WTC11 (cell line): ENCODE measurements at regions not wholly inside any gene's neighbourhood (a gene's known extent, or its start where the extent isn't known, plus 50 kb on each side); places are given as distances from the start of the nearest gene placed in this dataset.

Experiments used
- ATAC-seq: fragments of 200-7000 bp; cut with Tn5 transposase; 2 replicates; pipeline ENCODE4 v1.10.0; 2021; ENCODE audit warnings: mild to moderate bottlenecking, moderate library complexity
- CTCF ChIA-PET: fragments of 300-600 bp; sonication (Branson Sonifier 250); formaldehyde crosslinking; loops from one replicate; lab custom pipeline; 2021; ENCODE audit warnings: antibody characterized with exemption; lab: Charles Lee
- POLR2A ChIA-PET: fragments of 350-600 bp; sonication (Branson Sonifier 250); formaldehyde crosslinking; loops from one replicate; lab custom pipeline; 2021; ENCODE audit warnings: antibody characterized with exemption; lab: Charles Lee
- DNase-seq: peaks from one replicate; pipeline ENCODE4 v3.0.0; 2021; ENCODE audit warnings: low spot score
- H3K27ac Mint-ChIP-seq: 2 replicates; pipeline ENCODE4 v1.8.0; 2021; ENCODE audit warnings: mixed read lengths
- H3K27me3 Mint-ChIP-seq: 2 replicates; pipeline ENCODE4 v1.8.0; 2021; ENCODE audit warnings: low read depth, mild to moderate bottlenecking, moderate library complexity, mixed read lengths
- H3K36me3 Mint-ChIP-seq: 2 replicates; pipeline ENCODE4 v1.8.0; 2021; ENCODE audit warnings: mixed read lengths
- H3K4me1 Mint-ChIP-seq: 2 replicates; pipeline ENCODE4 v1.8.0; 2022; ENCODE audit warnings: mixed read lengths
- H3K4me3 Mint-ChIP-seq: 2 replicates; pipeline ENCODE4 v1.8.0; 2021; ENCODE audit warnings: mild to moderate bottlenecking, moderate library complexity, mixed read lengths
- H3K9me3 Mint-ChIP-seq: 2 replicates; pipeline ENCODE4 v1.8.0; 2021; ENCODE audit warnings: mixed read lengths
- AR ChIP-seq: fragments of 250-450 bp; sonication (Bioruptor Pico); IDR thresholded peaks from 2 replicates; pipeline ENCODE4 v1.9.0; 2021; ENCODE audit warnings: mild to moderate bottlenecking
- ATF1 ChIP-seq: sonication (generic); formaldehyde crosslinking; IDR thresholded peaks from 2 replicates; pipeline ENCODE4 v1.8.1; 2023; ENCODE audit warnings: mild to moderate bottlenecking, moderate library complexity, missing genetic modification reagents
- CBFB ChIP-seq: sonication (generic); formaldehyde crosslinking; IDR thresholded peaks from 2 replicates; pipeline ENCODE4 v1.8.1; 2022; ENCODE audit warnings: mild to moderate bottlenecking, low read depth, missing genetic modification reagents
- CREM ChIP-seq: sonication (generic); formaldehyde crosslinking; IDR thresholded peaks from 2 replicates; pipeline ENCODE4 v1.8.1; 2022; ENCODE audit warnings: mild to moderate bottlenecking, missing genetic modification reagents, moderate library complexity
- EMX1 ChIP-seq: fragments of 250-450 bp; sonication (Bioruptor Pico); IDR thresholded peaks from 2 replicates; pipeline ENCODE4 v1.8.0; 2021; ENCODE audit warnings: mild to moderate bottlenecking
- ESRRA ChIP-seq: sonication (generic); formaldehyde crosslinking; IDR thresholded peaks from 2 replicates; pipeline ENCODE4 v1.8.1; 2022; ENCODE audit warnings: mild to moderate bottlenecking, missing genetic modification reagents, borderline replicate concordance
- FOXK1 ChIP-seq: sonication (generic); formaldehyde crosslinking; IDR thresholded peaks from 2 replicates; pipeline ENCODE4 v1.8.0; 2022; ENCODE audit warnings: mild to moderate bottlenecking, moderate library complexity, missing genetic modification reagents
- GRHL2 ChIP-seq: fragments of 250-450 bp; sonication (Bioruptor Pico); IDR thresholded peaks from 2 replicates; pipeline ENCODE4 v1.8.0; 2022; ENCODE audit warnings: mild to moderate bottlenecking, moderate library complexity; ENCODE audit not compliant: insufficient replicate concordance, severe bottlenecking
- IRF2 ChIP-seq: sonication (generic); formaldehyde crosslinking; IDR thresholded peaks from 2 replicates; pipeline ENCODE4 v1.8.0; 2022; ENCODE audit warnings: low read depth, missing genetic modification reagents, borderline replicate concordance
- JUN ChIP-seq: sonication (generic); formaldehyde crosslinking; IDR thresholded peaks from 2 replicates; pipeline ENCODE4 v1.8.0; 2023; ENCODE audit warnings: mild to moderate bottlenecking, missing genetic modification reagents
- MXD4 ChIP-seq: fragments of 250-450 bp; sonication (Bioruptor Pico); IDR thresholded peaks from 2 replicates; pipeline ENCODE4 v1.8.0; 2021; ENCODE audit warnings: mild to moderate bottlenecking, moderate library complexity, borderline replicate concordance
- NFE2L1 ChIP-seq: sonication (generic); formaldehyde crosslinking; IDR thresholded peaks from 2 replicates; pipeline ENCODE4 v1.8.1; 2023; ENCODE audit warnings: missing genetic modification reagents
- NR2C2 ChIP-seq: sonication (generic); formaldehyde crosslinking; IDR thresholded peaks from 2 replicates; pipeline ENCODE4 v1.8.0; 2022; ENCODE audit warnings: mild to moderate bottlenecking, missing genetic modification reagents
- NR3C1 ChIP-seq: sonication (generic); formaldehyde crosslinking; conservative IDR thresholded peaks from 2 replicates; pipeline ENCODE4 v1.8.1; 2023; ENCODE audit warnings: low read depth, mild to moderate bottlenecking, missing genetic modification reagents
- RORB ChIP-seq: fragments of 250-450 bp; sonication (Bioruptor Pico); IDR thresholded peaks from 2 replicates; pipeline ENCODE4 v1.9.0; 2021; ENCODE audit warnings: mild to moderate bottlenecking
- SMAD3 ChIP-seq: sonication (generic); formaldehyde crosslinking; IDR thresholded peaks from 2 replicates; pipeline ENCODE4 v1.8.0; 2022; ENCODE audit warnings: missing genetic modification reagents, mild to moderate bottlenecking, borderline replicate concordance
- ZMAT4 ChIP-seq: fragments of 250-450 bp; sonication (Bioruptor Pico); IDR thresholded peaks from 2 replicates; pipeline ENCODE4 v1.9.0; 2021; ENCODE audit warnings: mild to moderate bottlenecking
- ZNF121 ChIP-seq: sonication (generic); formaldehyde crosslinking; IDR thresholded peaks from 2 replicates; pipeline ENCODE4 v1.8.0; 2023; ENCODE audit warnings: missing genetic modification reagents
- ZNF263 ChIP-seq: sonication (generic); formaldehyde crosslinking; IDR thresholded peaks from 2 replicates; pipeline ENCODE4 v1.8.1; 2022; ENCODE audit warnings: low read depth, mild to moderate bottlenecking, moderate library complexity, missing genetic modification reagents
- ZNF317 ChIP-seq: sonication (generic); formaldehyde crosslinking; IDR thresholded peaks from 2 replicates; pipeline ENCODE4 v1.8.1; 2023; ENCODE audit warnings: low read depth, mild to moderate bottlenecking, moderate library complexity, missing genetic modification reagents, borderline replicate concordance
- ZNF396 ChIP-seq: fragments of 250-450 bp; sonication (Bioruptor Pico); IDR thresholded peaks from 2 replicates; pipeline ENCODE4 v1.8.0; 2021; ENCODE audit warnings: mild to moderate bottlenecking, moderate library complexity, borderline replicate concordance
- TF ChIP-seq, protein P1 (sequence below): sonication (generic); formaldehyde crosslinking; IDR thresholded peaks from 2 replicates; pipeline ENCODE4 v1.8.0; 2022; ENCODE audit warnings: missing genetic modification reagents
- TF ChIP-seq, protein P2 (sequence below): sonication (generic); formaldehyde crosslinking; IDR thresholded peaks from 2 replicates; pipeline ENCODE4 v1.8.0; 2023; ENCODE audit warnings: missing genetic modification reagents
- TF ChIP-seq, protein P3 (sequence below): sonication (generic); formaldehyde crosslinking; IDR thresholded peaks from 2 replicates; pipeline ENCODE4 v1.8.0; 2022; ENCODE audit warnings: mild to moderate bottlenecking, missing genetic modification reagents
- TF ChIP-seq, protein P4 (sequence below): sonication (generic); formaldehyde crosslinking; IDR thresholded peaks from 2 replicates; pipeline ENCODE4 v1.8.1; 2022; ENCODE audit warnings: missing genetic modification reagents, borderline replicate concordance

DNA sequence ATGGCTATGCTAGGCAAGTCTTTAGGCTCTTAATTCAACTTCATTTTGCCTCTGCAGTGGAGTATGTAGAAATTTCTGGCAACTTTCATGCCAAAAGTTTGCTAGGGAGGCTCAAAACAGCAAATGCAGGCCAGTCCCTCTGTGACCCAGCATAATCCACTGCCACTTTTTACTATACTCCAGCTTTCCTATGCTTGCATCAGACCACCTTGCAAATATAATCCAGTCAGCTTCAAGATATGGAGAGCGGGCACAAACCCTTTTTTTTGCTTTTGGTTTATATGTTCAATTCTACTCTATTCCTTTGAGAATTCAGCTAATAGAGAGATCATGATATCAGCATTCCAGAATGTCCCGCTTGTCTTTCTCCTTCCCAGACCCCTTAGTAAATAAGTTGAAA is 192.0 kb upstream of the PABPC4L start:
- peaks cover 13% of the 10 kb centered on the region for H3K9me3 Mint-ChIP-seq
- ChIA-PET CTCF (no interaction called here), POLR2A (no interaction called here)
- ATAC-seq (no peak), DNase-seq (no peak)
- no peaks in the 10 kb centered on the region for H3K27me3 Mint-ChIP-seq
- no peak overlapping the region for H3K27ac Mint-ChIP-seq
- no peak overlapping the region for H3K4me3 Mint-ChIP-seq
- TF ChIP-seq, protein P1, sequence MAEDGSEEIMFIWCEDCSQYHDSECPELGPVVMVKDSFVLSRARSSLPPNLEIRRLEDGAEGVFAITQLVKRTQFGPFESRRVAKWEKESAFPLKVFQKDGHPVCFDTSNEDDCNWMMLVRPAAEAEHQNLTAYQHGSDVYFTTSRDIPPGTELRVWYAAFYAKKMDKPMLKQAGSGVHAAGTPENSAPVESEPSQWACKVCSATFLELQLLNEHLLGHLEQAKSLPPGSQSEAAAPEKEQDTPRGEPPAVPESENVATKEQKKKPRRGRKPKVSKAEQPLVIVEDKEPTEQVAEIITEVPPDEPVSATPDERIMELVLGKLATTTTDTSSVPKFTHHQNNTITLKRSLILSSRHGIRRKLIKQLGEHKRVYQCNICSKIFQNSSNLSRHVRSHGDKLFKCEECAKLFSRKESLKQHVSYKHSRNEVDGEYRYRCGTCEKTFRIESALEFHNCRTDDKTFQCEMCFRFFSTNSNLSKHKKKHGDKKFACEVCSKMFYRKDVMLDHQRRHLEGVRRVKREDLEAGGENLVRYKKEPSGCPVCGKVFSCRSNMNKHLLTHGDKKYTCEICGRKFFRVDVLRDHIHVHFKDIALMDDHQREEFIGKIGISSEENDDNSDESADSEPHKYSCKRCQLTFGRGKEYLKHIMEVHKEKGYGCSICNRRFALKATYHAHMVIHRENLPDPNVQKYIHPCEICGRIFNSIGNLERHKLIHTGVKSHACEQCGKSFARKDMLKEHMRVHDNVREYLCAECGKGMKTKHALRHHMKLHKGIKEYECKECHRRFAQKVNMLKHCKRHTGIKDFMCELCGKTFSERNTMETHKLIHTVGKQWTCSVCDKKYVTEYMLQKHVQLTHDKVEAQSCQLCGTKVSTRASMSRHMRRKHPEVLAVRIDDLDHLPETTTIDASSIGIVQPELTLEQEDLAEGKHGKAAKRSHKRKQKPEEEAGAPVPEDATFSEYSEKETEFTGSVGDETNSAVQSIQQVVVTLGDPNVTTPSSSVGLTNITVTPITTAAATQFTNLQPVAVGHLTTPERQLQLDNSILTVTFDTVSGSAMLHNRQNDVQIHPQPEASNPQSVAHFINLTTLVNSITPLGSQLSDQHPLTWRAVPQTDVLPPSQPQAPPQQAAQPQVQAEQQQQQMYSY (CRISPR knock-in tag), result peak; percentile 66; the same call in 1 of the 2 replicates
- no peak for TF ChIP-seq IRF2 (CRISPR knock-in tag)
- peaks cover 9% of the 10 kb centered on the region for H3K36me3 Mint-ChIP-seq
- peaks cover 12% of the 10 kb centered on the region for H3K4me1 Mint-ChIP-seq

DNA sequence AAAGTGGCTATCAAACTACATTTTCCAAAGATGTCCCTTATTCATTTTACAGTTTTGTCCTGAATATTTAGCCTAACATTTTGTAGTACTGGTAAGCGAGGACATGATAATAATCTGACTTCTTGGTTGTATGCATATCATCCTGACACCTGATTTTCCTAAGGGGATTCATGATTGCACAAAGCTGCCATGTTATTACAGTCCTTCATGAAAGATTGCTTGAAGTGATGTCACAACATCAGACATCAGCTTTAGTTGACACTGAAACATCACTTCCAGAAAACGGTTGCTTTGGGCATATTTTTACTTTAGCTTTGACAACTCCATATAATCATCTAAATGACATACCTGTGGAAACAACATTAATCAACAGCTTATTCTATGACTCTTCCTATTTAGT is 188.7 kb upstream of the PABPC4L start:
- CTCF ChIA-PET, result no interaction called here
- no peaks in the 10 kb centered on the region for H3K9me3 Mint-ChIP-seq
- POLR2A ChIA-PET, result no interaction called here
- no peaks in the 10 kb centered on the region for H3K36me3 Mint-ChIP-seq
- no peaks in the 10 kb centered on the region for H3K27me3 Mint-ChIP-seq
- H3K27ac Mint-ChIP-seq, result no peak overlapping the region
- H3K4me1 Mint-ChIP-seq, result peaks cover 22% of the 10 kb centered on the region
- no peak overlapping the region for H3K4me3 Mint-ChIP-seq
- DNase-seq (no peak), ATAC-seq (no peak)
- TF ChIP-seq RORB (CRISPR knock-in tag) (no peak), ZNF263 (CRISPR knock-in tag) (no peak), MXD4 (CRISPR knock-in tag) (no peak)
- TF ChIP-seq, all 79 proteins: peak for 0

GRCh38 chr4:134388351-134388750 is 186.8 kb upstream of the PABPC4L start:
- Mint-ChIP-seq H3K4me3 (no peak overlapping the region), H3K27me3 (no peaks in the 10 kb centered on the region), H3K4me1 (peaks cover 25% of the 10 kb centered on the region), H3K27ac (peak overlapping the region; percentile 5; the same call in 1 of the 2 replicates), H3K9me3 (no peaks in the 10 kb centered on the region), H3K36me3 (no peaks in the 10 kb centered on the region)
- CTCF ChIA-PET, result no interaction called here
- no peak for TF ChIP-seq ESRRA (CRISPR knock-in tag)
- TF ChIP-seq ZMAT4 (CRISPR knock-in tag), result no peak
- TF ChIP-seq NR2C2 (CRISPR knock-in tag), result no peak
- TF ChIP-seq ZNF121 (CRISPR knock-in tag), result no peak
- no peak for TF ChIP-seq ZNF396 (CRISPR knock-in tag)
- TF ChIP-seq ZNF317 (CRISPR knock-in tag), result no peak
- TF ChIP-seq FOXK1, result no peak
- TF ChIP-seq JUN (CRISPR knock-in tag), result no peak
- no peak for TF ChIP-seq NFE2L1 (CRISPR knock-in tag)
- no peak for TF ChIP-seq ATF1 (CRISPR knock-in tag)
- TF ChIP-seq EMX1 (CRISPR knock-in tag), result no peak
- no peak for TF ChIP-seq CREM
- no peak for TF ChIP-seq NR3C1 (CRISPR knock-in tag)
- TF ChIP-seq SMAD3 (CRISPR knock-in tag), result no peak
- TF ChIP-seq, protein P2, sequence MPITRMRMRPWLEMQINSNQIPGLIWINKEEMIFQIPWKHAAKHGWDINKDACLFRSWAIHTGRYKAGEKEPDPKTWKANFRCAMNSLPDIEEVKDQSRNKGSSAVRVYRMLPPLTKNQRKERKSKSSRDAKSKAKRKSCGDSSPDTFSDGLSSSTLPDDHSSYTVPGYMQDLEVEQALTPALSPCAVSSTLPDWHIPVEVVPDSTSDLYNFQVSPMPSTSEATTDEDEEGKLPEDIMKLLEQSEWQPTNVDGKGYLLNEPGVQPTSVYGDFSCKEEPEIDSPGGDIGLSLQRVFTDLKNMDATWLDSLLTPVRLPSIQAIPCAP, result no peak
- TF ChIP-seq AR (CRISPR knock-in tag), result no peak
- TF ChIP-seq GRHL2, result no peak
- TF ChIP-seq CBFB, result no peak
- TF ChIP-seq, protein P3, sequence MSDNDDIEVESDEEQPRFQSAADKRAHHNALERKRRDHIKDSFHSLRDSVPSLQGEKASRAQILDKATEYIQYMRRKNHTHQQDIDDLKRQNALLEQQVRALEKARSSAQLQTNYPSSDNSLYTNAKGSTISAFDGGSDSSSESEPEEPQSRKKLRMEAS (CRISPR knock-in tag), result no peak
- TF ChIP-seq, protein P4, sequence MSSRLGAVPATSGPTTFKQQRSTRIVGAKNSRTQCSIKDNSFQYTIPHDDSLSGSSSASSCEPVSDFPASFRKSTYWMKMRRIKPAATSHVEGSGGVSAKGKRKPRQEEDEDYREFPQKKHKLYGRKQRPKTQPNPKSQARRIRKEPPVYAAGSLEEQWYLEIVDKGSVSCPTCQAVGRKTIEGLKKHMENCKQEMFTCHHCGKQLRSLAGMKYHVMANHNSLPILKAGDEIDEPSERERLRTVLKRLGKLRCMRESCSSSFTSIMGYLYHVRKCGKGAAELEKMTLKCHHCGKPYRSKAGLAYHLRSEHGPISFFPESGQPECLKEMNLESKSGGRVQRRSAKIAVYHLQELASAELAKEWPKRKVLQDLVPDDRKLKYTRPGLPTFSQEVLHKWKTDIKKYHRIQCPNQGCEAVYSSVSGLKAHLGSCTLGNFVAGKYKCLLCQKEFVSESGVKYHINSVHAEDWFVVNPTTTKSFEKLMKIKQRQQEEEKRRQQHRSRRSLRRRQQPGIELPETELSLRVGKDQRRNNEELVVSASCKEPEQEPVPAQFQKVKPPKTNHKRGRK, result no peak
- ATAC-seq (peak; percentile 99), DNase-seq (peak; percentile 24)
- POLR2A ChIA-PET, result interaction anchor here (0.6 kb wide), 1 partner anchor 1144 kb away, joined by 3 read pairs; no protein-coding TSS in a partner anchor
